GM13976 (cell line): ENCODE measurements at regions not wholly inside any gene's neighbourhood (a gene's known extent, or its start where the extent isn't known, plus 50 kb on each side); places are given as distances from the start of the nearest gene placed in this dataset.
"Not testable (repeated sequence)": the region's sequence is repeated elsewhere in the genome, so short reads cannot be mapped to it uniquely, and the experiment has no call there.

Experiments
- DNase-seq: peaks from one replicate; pipeline ENCODE4 v3.0.0; 2012; ENCODE audit warnings: low spot score
- in situ Hi-C: fragments of 300-500 bp; cut with MboI; formaldehyde crosslinking; loops from one replicate; pipeline ENCODE4 v1.12.0; 2022; ENCODE audit warnings: low sequenced_read_pairs, mixed read lengths, inconsistent platforms; ENCODE audit not compliant: unreplicated experiment

DNA sequence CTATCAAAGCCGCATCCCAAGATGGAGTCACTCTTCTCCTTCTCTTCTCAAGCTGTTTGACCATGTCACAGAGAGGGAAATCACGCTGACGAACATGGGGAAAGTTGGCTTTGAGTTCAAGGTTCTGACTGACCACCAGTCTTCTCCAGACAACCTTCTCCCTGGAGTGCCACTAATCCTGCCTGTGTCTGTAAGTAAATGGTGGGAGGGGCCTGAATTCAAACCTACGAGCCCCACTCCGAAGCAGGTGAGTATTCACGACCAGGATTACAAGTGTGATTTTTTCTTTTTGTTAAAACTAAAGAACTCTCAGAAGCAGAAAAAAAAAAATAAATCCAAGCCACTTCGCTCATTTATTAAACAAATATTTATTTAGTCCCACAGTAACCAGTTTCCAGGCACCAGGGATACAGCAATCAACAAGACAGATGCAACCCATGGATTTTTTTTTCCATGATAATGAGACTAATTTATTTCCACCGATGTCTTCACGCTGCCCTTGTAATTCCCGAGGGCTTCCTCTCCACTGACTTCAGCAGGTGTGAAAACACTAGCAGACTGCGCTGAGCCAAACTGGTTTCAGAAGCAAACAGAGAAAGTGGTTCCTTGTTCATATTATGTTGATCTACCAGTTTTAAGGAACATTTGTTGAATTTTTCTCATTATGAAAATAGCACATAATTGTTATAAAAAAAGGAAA is 206.0 kb upstream of the NBPF12 start:
- DNase-seq, in situ Hi-C loops: not testable (repeated sequence)

GRCh38 chr1:146729642-146730344 is 208.3 kb upstream of the NBPF12 start:
- in situ Hi-C loops, DNase-seq: not testable (repeated sequence)

- in situ Hi-C loops, DNase-seq: not testable (repeated sequence)
These were observed 223.1 kb upstream of the NBPF12 start for GRCh38 chr1:146715054-146715453.

GRCh38 chr1:146710838-146711521 is 227.1 kb upstream of the NBPF12 start:
- DNase-seq = not testable (repeated sequence)

GRCh38 chr1:146709302-146709701 is 228.8 kb upstream of the NBPF12 start:
- in situ Hi-C loops, DNase-seq: not testable (repeated sequence)

More at GRCh38 chr1:146710838-146711521, 227.1 kb upstream of the NBPF12 start:
- in situ Hi-C loops = not testable (repeated sequence)

- DNase-seq, in situ Hi-C loops: not testable (repeated sequence)
These were observed 233.9 kb upstream of the NBPF12 start for GRCh38 chr1:146704162-146704724.

DNA sequence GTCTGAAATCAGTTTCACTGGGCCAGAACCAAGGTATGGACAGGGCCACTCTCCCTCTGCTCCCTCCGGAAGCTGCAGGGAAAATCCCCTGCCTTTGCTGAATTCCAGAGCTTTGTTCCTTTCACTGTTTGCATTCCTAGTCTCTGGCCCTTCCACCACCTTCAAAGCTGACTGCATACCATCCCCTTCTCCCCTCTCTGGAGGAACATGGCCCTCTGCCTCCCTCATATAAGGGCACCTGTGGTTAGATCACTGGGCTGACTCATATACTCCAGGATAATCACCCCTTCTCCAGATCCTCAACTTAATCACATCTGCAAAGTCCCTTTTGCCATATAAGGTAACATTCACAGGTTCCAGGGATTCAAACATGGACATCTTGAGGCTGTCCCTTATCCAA is 236.8 kb upstream of the NBPF12 start:
- in situ Hi-C loops, DNase-seq: not testable (repeated sequence)

DNA sequence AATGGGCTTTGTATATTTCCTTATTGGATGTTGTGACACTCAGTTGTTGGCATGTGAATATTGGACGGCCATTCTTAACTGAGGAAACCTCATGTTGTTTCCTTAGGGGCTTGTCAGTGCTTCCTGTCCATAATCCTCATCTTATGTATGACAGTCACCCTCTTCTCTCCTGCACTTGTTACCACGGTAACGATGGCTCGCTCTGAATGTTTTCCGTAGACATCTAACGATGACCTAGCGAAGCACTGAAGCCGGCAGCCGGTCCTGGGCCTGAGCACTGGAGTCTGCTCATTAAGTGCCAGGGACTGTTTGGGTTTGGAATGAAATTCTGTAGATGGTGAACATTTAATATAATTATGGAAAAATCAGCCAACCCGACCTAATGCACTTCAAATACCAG is 242.7 kb upstream of the NBPF12 start:
- in situ Hi-C loops, DNase-seq: not testable (repeated sequence)

DNA sequence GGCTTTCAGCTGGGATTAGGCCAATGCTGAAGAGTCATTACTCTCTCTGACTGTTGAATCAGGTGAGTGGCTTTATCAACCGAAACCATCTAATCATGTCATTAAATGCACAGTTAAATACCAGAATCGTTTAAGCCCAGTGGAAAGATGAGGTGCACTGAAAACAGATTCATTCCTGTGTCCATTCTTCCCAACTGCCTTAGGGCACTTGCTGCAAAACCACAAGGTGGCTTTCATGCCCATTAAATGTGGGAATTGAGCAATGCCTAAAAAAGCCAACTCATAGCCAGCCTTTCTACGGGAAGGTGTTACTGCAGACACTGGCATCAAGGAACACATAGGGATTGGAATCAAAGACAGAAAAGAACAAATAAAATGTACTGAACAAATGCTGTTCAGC is 246.3 kb upstream of the NBPF12 start:
- in situ Hi-C loops, DNase-seq: not testable (repeated sequence)

DNA sequence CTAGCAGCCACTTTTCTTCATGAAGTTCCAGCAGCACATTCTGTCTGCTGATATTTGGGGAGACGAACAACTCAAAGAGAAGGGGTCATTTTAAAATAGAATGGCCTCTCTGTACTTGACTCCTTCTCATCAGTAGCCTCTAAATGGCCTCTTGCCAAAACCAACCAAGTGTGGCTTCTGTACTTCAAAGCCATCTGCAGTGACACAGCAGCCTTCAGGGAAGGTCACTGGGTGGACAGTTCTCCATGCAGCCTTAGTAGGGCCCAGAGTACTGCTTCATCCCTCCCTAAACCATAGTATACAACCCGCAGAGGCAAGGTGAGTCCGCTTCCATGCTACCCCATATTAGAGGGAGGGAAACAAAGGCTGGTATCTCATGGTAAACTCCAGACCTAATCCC is 249.2 kb upstream of the NBPF12 start:
- DNase-seq, in situ Hi-C loops: not testable (repeated sequence)

DNA sequence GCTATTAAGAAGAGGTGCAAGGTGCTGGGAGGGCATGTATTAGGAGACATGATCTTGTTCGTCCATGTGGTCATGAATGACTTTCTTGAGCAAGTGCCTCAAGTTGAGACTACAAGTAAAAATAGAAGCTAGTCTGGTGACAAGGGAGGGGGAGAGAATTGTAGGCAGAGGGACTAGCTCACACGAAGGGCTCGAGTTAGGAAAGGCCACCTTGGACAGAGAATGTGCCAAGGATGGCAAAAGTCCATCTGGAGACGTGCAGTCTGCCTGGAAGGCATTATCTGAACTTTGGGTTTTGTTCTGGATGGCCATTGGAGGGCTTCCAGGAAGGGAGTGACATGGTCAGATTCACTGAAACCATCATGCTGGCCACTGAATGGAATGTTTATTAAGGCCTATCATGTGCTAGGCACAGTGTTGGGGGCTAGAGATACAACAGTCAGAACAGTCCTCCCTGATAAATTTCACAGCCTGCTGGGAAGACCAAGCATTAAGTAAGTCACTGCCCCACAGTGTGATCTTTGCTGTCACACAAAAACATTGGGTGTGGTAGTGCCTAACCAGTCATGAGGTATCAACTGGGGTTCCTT is 251.3 kb upstream of the NBPF12 start:
- DNase-seq = not testable (repeated sequence)

DNA sequence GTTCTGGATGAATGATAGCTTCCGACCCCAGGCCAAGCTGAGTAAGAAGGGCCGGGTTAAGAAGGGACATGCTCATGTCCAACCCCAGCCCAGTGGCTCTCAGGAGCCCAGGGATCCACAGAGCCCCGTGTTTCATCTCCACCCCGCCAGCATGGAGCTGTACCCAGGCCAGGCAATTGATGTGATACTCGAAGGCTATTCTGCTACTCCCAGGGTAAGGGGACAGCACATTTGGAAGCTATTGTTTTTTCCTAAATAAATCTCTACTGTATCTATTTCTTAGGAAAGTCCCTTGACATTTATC is 255.0 kb upstream of the NBPF12 start:
- in situ Hi-C loops, DNase-seq: not testable (repeated sequence)

More for the DNA sequence above, 251.3 kb upstream of the NBPF12 start:
- in situ Hi-C loops = not testable (repeated sequence)

DNA sequence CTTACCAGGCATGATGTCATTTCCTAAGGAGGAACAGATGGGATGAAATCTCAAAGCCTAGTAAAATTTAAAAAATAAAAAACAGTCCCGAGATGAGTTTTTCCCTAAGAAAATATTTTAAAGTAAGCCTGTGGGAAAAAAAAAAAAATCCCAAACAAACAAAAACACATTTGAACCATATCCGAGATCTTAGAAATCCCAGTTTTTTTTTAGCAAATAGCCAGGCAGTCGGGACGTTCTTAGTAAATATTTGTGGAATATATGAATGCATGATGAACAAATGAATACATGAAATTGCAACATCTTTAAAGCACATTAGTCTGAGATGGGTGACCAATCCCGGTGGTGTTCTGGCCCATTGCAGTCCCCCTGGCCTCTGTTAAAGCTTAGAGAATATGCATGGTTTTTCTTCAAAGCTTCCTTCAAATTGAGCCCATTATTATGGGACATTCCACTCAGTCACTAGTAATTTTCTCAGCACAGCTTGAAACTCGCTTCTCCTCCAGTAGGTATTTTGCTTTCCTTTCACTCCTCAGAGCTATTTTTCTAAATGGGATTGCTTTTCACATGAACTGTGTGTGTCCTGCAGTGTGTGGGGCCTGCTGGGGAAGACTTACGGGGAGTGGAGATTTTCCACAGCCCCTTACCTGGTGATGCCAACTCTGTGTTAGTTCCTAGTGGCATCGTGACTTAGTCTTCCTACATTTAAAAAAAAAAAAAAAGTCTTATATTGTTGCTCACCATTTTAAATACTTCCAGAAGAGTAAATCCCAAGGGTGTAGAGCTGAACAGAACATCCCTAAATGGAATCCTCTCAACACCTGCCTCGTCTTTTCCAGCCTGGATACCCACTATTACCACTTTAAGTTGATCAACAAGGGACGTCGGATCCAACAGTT is 255.6 kb upstream of the NBPF12 start:
- DNase-seq, in situ Hi-C loops: not testable (repeated sequence)

DNA sequence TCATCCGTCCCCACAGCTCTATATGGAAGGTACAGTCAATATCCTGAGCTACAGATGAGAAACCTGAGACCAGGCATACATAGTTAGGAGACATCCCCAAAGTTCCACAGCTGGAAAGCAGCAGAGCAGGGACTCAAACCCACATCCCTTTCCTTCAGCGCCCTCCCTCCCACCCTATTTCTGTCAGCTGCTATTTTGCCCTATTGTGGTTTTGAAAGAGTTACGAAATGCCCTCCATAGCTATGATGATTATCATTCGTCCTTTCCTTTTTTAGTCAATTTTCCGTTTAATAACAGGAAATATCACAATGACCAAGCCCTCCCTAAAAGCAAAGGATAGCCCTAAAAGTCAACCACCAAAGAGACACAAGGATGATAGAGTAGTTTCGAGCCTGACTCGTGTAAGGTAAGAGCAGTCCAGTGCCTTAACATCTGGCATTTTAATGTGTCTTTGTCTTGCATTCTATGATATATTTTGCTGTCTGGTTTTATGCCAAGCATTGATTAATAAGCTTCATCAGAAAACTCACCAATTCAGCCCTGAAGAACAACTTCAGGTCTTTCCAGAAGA is 264.3 kb upstream of the NBPF12 start:
- in situ Hi-C loops, DNase-seq: not testable (repeated sequence)

DNA sequence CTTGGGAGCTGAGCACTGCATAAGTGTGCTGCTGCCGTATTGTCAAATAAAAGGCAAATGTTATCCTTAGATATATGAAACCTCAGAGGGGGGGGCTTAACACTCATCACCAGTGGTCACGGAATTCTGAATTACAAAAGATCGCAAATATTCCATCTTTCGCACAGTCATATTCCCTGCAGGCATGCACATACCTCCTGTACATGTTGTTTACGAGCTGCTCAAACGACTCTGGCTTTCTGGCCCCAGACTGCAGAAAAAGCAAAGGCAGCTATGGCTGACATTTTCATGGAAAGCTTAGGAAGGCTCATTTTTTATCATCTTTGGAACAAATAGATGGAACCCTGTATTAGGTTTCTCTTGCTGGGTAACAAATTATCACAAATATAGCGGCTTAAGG is 265.5 kb upstream of the NBPF12 start:
- DNase-seq, in situ Hi-C loops: not testable (repeated sequence)

GRCh38 chr1:146671588-146671987 is 266.5 kb upstream of the NBPF12 start:
- in situ Hi-C loops, DNase-seq: not testable (repeated sequence)

DNA sequence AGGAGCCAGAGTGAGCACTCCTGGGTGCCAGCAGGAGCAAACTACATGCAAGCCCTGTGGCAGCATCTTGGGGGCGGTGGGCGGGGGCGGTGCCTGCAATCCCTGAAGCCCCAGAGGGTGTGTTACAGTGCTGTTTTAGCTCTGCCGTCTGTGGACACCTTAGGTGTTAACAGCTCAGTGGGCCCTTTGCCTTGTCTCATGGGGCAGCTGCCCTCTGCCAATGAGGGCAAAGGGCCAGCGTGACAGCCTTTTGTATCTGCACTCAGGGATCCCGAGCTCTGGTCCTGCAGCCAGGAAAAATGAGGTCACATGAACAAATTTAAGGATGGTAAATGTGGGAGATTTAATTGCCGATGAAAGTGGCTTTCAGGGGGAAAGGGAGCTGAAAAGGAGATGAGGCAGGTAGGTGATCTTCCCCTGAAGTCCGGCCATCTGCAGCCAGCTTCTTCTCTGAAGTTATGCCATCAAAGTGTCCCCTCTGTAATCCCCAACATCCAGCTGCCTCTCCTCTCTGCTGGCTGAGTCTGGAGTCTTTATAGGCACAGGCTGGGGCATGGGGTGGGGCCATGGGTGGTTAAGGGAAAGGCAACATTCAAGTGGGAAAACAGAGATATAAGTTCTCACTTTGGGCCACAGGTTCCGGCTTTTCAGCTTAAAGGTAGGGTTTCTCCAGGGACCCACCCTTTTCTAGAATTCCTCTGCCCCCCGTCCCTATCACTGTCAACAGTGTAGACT is 267.1 kb upstream of the NBPF12 start:
- in situ Hi-C loops, DNase-seq: not testable (repeated sequence)
